Globus pallidus (tissue), 1 donor: ENCODE measurements at regions not wholly inside any gene's neighbourhood (a gene's known extent, or its start where the extent isn't known, plus 50 kb on each side); places are given as distances from the start of the nearest gene placed in this dataset.
"Not testable (repeated sequence)": the region's sequence is repeated elsewhere in the genome, so short reads cannot be mapped to it uniquely, and the experiment has no call there.

ENCODE experiments used
- DNase-seq: peaks from one replicate; pipeline ENCODE4 v3.0.0-alpha.2; 2015; ENCODE audit warnings: low spot score

DNA sequence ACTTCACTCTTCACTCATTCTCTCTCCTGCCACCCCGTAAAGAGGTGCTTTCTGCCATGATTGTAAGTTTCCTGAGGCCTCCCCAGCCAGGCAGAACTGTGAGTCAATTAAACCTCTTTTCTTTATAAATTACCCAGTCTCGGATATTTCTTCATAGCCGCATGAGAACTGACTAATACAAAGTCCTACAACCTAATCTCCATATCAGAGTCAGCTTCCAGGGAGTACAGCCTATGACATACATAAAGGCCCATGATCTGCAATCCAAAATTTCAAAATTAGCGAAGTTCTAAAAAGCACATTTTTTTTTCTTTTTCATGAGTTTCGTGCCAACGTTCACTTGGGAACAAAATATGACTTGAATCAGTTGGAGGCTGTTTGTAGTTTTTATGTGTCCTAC lies 256.9 kb upstream of the DUSP10 start:
- no peak for DNase-seq

DNA sequence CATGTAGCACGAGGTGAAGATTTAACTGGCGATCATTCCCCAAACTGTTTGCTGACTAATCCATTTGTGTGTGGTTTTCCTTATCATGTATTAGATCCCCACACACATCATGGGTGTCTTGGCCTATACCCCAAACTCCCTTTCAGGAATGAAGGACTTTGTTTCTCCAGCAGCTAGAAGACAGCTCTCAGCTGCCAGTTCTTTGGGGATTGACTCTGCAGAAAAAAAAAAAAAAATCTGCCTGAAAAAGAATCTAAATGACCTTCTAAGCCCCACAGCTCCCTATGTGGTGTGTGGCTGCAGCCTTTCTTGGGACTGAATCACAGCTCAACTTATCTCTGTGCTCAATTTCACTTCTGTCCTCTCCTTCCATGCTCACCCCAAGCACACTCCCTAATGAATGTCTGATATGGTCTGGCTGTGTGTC lies 256.3 kb upstream of the DUSP10 start:
- DNase-seq = no peak

DNA sequence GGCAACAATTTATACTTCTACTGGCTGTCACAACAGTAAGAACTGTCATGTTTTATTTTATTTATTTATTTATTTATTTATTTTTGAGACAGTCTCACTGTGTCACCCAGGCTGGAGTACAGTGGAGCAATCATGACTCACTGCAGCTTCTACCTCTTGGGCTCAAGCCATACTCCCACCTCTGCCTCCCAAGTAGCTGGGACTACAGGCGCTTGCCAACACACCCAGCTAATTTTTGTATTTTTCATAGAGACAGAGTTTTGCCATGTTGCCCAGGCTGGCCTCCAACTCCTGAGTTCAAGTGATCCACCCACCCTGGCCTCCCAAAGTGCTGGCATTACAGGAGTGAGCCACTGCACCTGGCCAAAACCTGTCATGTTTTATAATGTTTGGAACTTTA lies 255.1 kb upstream of the DUSP10 start:
- DNase-seq = not testable (repeated sequence)

DNA sequence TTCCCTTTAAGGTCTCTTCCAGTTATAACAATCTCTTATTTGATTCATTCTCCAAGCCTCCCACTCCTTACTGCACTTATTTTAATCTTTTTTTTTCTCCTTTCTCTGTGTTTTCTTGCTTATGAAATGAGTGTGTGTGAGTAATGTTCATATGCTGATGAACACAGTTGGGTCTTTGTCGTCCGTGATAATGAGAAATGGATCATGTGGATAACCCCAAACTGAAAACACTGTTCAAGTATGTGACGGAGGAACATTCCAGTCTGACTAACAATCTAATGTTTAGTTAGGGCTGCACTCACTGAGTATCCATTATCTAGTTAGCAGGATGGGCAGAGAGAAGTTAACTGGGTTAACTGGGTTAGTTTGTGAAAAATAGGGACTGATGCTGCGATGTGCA lies 253.1 kb upstream of the DUSP10 start:
- DNase-seq = peak; percentile 78

DNA sequence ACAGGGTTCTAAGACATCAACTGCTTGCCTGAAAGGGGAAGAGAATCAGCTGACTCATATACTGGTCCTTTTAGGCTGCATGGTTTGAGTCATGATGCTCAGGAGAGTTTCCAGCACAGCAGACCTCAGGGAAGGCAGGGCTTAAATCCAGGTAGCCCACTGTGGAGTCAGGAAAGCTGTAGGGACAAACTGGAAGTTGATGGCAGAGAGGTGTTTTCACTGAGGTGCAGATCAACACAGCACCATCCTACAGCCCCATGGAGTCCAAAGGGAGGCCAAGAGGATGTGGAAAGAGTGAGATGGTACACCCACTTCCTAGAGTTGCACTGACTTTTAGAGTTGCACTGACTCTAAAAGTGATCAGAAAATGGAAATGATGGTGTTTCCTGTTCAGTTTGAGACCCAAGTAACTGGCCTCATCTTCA lies 252.4 kb upstream of the DUSP10 start:
- no peak for DNase-seq

DNA sequence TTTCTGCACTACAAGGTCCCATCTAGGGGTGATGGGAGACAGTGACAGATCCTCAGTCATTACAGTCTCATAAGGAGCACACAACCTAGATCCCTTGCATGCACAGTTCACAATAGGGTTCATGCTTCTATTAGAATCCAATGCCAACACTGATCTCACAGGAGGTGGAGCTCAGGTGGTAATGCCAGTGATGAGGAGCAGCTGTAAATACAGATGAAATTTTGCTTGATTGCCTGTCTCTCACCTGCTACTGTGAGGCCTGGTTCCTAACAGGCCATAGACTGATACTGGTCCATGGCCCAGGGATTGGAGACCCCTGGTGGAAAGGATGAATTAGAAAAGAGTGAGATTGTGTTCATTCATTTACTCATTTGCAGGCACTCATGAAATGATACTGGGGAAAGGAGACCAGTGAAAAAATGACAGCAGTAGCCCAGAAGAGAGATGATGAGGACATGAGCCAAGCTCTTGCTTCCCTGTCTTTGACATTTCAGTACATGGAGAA lies 251.6 kb upstream of the DUSP10 start:
- no peak for DNase-seq

DNA sequence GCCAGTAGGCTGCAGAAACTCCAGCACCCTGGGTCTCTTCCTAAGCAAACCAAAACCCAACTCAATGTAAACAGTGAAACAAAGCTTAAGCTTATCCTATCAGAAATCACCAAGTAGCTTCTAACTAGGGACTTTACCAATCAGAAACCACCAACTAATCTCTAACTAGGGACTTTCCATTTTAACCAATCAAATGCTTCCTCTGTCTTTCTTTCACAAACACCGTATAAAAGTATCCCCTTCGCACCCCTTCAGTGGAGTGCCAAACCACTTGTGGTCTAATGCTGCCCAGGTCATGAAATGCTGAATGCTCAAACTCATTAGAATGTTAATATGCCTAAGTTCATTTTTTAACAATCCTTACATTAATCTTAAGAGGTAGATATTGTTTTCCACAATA lies 250.5 kb upstream of the DUSP10 start:
- DNase-seq = no peak

DNA sequence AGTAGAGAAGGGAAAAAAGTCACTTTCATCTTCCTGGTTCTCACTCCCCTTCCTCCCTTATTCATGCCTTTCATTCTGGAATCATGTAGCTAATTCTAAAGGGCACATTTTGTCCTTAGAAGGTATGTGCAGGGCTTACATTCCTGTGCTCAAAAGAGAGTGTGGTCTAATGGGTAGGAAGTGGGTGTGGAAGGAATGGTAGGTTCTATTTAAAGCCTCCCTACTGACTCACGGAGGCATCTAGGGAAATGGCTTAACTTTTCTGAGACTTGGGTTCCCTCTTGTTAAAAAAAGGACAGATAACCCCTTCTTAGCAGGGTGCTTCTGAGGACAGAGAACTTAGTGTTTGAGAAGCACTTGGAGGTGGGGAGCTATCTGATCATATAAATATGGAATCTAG lies 249.3 kb upstream of the DUSP10 start:
- DNase-seq = no peak

DNA sequence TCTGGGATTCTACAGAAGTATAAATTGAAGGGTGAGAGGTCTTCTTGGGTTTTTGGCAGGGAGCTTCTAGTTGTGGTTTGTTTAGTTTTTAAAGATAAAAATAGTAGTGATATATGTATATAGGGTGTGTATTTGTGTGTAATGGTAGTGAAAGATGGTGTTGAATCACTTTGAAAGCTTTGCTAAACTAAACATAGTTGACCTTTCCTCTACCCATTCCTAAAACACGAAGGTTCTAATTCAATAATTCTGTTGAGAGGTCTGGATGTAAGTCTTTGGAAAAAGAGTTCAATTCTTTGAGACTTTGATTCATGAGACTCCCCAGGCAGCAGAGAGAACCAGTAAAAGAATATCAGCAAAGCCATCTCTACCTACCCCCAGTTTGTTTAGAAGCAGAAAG lies 247.9 kb upstream of the DUSP10 start:
- DNase-seq = no peak

DNA sequence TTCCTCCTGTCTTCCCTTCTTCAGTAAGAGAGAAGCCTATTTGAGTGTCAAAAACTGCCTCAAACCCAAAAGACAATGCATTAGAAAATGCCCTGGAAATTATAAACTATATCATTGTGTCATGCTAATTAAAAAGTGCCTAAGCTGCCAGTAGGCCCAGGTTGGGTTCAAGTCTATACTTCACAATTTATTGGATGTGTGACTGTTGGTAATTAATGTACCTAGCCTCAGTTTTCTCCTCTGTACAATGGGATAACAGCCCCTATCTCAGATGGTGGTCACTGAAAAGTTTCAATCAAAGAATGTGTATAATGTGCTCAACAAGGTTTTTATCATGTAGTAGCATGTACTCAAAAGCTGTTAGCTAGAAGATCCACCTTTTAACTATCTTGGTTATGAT lies 246.9 kb upstream of the DUSP10 start:
- DNase-seq = no peak

DNA sequence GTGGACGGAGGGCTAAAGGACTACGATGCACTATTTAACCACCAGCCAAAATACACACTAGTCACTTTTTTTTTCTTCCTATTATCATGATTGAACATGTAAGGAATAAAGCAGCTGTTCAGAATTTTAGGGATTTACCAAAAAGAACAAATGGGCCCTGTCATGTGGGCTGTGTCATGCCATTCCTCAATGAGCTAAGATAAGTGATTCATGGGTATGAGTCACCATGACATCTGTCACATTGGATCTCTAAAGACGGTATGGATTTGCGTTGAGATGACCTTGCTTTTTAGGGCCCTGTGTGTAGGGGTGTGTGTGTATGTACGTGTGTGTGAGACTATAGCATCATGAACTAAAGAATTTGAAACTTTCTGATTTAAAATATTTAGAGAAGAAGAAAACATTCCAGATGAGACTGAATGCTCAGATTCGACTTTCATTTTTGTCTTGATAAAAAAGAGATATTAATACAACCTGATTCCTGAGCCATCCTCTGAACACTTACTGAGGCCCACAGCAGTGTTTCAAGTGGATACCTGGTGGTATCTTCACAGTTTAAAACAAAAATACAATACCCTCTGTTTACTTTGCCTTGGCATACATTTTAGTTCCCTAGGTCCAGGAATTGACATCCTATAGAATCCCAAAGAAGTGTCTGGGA lies 246.1 kb upstream of the DUSP10 start:
- DNase-seq = no peak

DNA sequence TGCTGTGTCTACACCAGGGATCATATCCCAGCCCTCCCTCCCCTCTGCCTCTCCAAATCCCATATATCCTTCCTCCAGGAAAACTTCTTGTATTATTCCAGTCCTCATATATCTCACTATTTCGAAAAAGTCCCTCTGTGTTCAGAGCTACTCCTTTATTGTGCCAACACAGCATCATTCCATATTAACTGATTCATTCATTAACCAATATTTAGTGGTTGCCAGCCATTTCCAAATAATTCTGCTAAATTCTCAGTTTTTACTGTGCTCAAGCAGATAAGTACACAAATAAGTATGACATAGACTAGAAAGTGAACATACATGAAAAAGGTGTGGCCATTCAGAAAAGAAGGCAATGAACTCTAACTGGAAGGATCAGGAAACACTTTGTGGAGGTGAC lies 241.6 kb upstream of the DUSP10 start:
- DNase-seq = no peak

DNA sequence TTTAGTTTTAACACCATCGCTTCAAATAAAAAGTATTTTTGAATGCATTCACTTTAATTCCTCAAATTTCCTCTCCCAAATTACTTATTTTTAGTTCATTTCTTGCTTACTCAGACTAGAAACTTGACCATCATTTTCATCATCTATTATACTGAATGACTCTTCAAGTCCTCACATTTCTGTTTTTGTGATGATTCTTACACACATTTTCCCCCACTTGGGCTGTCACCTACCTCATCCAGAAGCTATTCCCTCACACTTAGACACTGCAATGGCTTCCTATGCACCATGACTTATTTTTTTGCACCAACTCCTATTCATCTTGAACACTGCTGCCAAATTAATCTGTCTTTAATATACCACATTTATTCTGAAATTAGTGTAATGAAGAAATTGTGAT lies 239.6 kb upstream of the DUSP10 start:
- no peak for DNase-seq

DNA sequence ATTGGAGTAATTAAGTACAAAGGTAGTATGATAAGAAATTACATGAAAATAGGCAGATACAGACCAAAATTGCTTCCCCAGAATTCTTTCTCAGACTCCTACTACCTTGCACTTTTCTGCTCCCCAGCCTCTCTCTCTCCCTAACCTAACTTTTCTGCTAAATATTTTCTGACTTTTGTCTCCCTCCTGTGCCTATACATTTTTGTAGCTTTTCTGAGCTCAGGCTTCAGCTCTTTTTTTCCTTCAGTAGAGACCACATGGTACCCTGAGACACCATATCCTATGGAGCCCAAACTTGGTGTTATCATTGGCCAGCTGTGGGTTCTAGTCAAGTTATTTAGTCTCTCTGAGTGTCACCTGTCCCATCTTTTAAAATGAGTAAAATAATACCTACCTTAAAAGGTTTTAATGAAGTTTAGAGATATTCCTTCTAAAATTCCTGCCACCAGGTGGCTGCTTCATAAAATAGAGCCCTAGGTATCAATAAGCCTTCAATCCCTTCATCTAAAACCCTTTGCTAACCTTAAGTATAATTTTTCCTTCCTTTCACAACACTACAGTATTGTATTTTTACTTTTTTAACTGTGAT lies 237.6 kb upstream of the DUSP10 start:
- DNase-seq = no peak

DNA sequence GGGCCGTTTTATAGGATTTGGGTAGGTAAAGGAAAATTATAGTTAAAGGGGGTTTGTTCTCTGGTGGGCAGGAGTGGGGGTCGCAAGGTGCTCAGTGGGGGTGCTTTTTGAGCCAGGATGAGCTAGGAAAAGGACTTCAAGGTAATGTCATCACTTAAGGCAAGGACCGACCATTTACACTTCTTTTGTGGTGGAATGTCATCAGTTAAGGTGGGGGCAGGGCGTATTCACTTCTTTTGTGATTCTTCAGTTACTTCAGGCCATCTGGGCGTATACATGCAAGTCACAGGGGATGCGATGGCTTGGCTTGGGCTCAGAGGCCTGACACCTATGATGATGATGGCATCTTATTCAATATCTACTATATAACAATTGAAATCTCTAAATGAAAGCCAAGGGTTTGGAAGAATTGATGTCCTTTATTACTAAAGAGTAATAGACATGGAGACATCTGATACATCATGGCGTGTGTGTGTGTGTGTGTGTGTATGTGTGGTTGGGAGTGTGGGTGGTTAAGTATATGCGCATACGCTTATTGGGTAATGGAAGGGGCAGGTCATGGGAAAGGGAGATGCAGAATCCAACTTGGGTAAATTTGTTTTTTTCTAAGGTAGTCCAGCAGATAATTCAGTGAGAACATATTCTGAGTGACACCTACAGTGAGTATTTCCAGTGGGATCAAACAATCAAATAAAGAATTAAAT lies 236.9 kb upstream of the DUSP10 start:
- DNase-seq = not testable (repeated sequence)

DNA sequence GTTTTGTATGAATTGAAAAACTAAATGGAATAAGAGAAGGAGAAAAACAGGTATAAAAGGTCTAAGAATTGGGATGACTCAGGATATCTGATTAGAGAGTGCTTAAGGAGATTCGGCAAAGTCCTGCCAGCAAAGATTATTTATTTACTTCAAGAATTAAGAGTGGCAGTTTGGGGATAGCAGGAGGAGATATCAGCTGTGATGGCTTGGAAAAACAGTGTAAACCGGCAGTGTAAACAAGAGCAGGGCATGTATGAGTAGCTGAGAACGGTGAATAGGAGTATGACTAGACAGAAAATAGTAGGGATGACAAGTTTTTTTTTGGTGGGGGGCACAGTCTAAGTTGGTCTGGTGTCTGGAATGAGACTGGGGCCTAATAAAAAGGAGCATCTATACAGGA lies 231.9 kb upstream of the DUSP10 start:
- not testable (repeated sequence) for DNase-seq

DNA sequence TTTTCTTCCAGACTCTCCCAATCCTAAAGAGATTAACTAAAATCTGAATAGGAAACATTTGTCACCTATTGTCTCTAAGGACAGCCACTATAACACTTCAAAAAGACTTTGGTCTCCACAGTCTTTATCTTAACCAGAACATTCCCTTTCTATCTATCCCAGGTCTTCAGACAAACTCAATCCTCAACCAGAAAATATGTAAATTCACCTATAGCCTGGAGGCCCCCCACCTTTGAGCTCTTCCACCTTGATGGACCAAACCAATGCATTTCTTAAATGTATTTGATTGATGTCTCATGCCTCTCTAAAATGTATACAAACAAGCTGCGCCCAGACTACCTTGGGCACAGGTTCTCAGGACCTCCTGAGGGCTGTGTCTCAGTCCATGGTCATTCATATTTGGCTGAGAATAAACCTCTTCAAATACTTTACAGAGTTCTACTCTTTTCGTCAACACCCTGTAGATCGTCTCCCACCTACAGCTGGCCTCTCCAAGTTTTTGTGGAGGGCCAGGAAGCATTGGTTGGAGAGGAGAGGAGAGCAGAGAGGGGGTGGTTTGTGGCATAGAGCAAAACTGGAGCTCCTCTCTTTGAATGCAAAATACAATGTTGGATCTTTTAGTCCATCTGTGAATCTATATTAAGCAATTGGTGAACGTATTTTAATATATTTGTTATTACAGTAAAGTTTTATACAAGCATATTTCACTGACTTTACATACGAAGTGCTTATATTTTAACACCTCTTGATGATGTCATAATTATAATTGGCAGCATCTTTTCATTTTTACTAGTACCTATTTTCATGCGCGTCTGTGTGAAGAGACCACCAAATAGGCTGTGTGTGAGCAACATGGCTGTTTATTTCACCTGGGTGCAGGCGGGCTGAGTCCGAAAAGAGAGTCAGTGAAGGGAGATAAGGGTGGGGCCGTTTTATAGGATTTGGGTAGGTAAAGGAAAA lies 230.7 kb upstream of the DUSP10 start:
- DNase-seq = no peak

DNA sequence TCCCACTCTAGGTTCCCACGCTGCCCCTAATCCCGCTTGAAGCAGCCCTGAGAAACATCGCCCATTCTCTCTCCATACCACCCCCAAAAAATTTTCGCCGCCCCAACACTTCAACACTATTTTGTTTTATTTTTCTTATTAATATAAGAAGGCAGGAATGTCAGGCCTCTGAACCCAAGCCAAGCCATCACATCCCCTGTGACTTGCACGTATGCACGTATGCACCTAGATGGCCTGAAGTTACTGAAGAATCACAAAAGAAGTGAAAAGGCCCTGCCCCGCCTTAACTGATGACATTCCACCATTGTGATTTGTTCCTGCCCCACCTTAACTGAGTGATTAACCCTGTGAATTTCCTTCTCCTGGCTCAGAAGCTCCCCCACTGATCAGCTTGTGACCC lies 229.1 kb upstream of the DUSP10 start:
- not testable (repeated sequence) for DNase-seq

DNA sequence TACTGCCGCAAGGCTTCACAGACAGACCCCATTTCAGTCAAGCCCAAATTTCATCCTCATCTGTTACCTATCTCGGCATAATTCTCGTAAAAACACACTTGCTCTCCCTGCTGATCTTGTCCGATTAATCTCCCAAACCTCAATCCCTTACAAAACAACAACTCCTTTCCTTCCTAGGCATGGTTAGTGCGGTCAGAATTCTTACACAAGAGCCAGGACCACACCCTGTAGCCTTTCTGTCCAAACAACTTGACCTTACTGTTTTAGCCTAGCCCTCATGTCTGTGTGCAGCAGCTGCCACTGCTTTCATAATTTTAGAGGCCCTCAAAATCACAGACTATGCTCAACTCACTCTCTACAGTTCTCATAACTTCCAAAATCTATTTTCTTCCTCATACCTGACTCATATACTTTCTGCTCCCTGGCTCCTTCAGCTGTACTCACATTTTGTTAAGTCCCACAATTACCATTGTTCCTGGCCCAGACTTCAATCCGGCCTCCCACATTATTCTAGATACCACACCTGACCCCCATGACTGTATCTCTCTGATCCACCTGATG lies 227.5 kb upstream of the DUSP10 start:
- DNase-seq = not testable (repeated sequence)

DNA sequence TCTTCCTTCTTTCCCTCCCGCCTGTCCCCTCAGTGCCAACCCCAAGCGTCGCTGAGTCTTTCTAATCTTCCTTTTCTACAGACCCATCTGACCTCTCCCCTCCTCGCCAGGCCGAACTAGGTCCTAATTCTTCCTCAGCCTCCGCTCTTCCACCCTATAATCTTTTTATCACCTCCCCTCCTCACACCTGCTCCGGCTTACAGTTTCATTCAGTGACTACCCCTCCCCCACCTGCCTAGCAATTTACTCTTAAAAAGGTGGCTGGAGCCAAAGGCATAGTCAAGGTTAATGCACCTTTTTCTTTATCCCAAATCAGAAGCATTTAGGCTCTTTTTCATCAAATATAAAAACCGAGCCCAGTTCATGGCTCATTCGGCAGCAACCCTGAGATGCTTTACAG lies 225.6 kb upstream of the DUSP10 start:
- DNase-seq = not testable (repeated sequence)

DNA sequence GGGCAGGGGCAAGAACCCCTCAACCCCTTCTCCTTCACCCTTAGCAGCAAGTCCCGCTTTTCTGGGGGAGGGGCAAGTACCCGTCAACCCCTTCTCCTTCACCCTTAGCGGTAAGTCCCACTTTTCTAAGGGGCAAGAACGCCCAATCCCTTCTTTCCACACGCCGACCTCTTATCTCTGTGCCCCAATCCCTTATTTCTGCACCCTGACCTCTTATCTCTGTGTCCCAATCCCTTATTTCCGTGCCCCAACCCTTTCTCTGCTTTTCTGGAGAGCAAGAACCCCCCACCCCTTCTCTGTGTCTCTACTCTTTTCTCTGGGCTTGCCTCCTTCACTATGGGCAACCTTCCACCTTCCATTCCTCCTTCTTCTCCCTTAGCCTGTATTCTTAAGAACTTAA lies 225.0 kb upstream of the DUSP10 start:
- DNase-seq = not testable (repeated sequence)

DNA sequence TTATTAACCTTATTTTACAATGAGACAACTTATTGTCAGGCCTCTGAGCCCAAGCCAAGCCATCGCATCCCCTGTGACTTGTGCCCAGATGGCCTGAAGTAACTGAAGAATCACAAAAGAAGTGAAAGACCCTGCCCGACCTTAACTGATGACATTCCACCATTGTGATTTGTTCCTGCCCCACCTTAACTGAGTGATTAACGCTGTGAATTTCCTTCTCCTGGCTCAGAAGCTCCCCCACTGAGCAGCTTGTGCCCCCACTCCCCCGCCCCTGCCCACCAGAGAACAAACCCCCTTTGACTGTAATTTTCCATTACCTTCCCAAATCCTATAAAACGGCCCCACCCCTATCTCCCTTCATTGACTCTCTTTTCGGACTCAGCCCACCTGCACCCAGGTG lies 224.0 kb upstream of the DUSP10 start:
- DNase-seq = not testable (repeated sequence)
